WERI-Rb-1 (cell line): ENCODE measurements at regions not wholly inside any gene's neighbourhood (a gene's known extent, or its start where the extent isn't known, plus 50 kb on each side); places are given as distances from the start of the nearest gene placed in this dataset.
"Not testable (repeated sequence)": the region's sequence is repeated elsewhere in the genome, so short reads cannot be mapped to it uniquely, and the experiment has no call there.

Source experiments
- DNase-seq: peaks from one replicate; pipeline ENCODE4 v3.0.0-alpha.2; 2020
- H3K27ac ChIP-seq: fragments of 250-450 bp; sonication (Bioruptor Pico); 2 replicates; pipeline ENCODE4 v1.5.1; 2020; ENCODE audit warnings: mild to moderate bottlenecking, moderate library complexity
- H3K27me3 ChIP-seq: fragments of 250-450 bp; sonication (Bioruptor Pico); 2 replicates; pipeline ENCODE4 v1.5.1; 2021; ENCODE audit warnings: mild to moderate bottlenecking, low read depth, moderate library complexity; ENCODE audit not compliant: insufficient read depth, severe bottlenecking
- H3K36me3 ChIP-seq: fragments of 250-450 bp; sonication (Bioruptor Pico); 2 replicates; pipeline ENCODE4 v1.5.1; 2020; ENCODE audit warnings: mild to moderate bottlenecking, moderate library complexity
- H3K4me3 ChIP-seq: 2 replicates; pipeline ENCODE4 v1.5.1; 2011; ENCODE audit warnings: low read depth, mild to moderate bottlenecking, control low read depth, low read length
- H3K9me3 ChIP-seq: fragments of 250-450 bp; sonication (Bioruptor Pico); 2 replicates; pipeline ENCODE4 v1.5.1; 2021; ENCODE audit warnings: mild to moderate bottlenecking, moderate library complexity; ENCODE audit not compliant: severe bottlenecking
- TF ChIP-seq, protein P1 (sequence below): IDR thresholded peaks from 2 replicates; pipeline ENCODE4 v1.5.1; 2011; ENCODE audit warnings: low read depth, mild to moderate bottlenecking, control low read depth, inconsistent platforms, low read length

DNA sequence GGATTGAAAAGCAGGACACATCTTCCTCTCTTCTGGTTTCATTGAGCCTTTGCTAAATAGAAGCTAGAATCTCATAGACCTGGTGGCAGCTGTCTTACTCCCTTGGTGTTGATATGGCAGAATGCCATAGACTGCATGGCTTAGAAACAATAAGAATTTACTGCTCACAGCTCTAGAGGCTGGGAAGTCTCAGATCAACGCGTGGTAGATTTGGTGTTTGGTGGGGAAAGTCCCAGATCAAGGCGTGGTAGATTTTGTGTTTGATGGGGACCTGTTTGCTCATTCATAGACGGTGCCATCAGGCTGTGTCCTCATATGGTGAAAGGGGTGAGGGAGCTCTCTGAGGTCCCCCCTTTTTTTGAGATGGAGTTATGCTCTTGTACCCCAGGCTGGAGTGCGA, 57.6 kb upstream of the PPP2R3B start:
- H3K27me3 ChIP-seq = peaks cover 67% of the 10 kb centered on the region
- no peak overlapping the region for H3K27ac ChIP-seq
- no peak overlapping the region for H3K4me3 ChIP-seq
- TF ChIP-seq, protein P1, sequence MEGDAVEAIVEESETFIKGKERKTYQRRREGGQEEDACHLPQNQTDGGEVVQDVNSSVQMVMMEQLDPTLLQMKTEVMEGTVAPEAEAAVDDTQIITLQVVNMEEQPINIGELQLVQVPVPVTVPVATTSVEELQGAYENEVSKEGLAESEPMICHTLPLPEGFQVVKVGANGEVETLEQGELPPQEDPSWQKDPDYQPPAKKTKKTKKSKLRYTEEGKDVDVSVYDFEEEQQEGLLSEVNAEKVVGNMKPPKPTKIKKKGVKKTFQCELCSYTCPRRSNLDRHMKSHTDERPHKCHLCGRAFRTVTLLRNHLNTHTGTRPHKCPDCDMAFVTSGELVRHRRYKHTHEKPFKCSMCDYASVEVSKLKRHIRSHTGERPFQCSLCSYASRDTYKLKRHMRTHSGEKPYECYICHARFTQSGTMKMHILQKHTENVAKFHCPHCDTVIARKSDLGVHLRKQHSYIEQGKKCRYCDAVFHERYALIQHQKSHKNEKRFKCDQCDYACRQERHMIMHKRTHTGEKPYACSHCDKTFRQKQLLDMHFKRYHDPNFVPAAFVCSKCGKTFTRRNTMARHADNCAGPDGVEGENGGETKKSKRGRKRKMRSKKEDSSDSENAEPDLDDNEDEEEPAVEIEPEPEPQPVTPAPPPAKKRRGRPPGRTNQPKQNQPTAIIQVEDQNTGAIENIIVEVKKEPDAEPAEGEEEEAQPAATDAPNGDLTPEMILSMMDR = no peak
- no peak for DNase-seq
- H3K9me3 ChIP-seq = no peaks in the 10 kb centered on the region
- no peaks in the 10 kb centered on the region for H3K36me3 ChIP-seq

DNA sequence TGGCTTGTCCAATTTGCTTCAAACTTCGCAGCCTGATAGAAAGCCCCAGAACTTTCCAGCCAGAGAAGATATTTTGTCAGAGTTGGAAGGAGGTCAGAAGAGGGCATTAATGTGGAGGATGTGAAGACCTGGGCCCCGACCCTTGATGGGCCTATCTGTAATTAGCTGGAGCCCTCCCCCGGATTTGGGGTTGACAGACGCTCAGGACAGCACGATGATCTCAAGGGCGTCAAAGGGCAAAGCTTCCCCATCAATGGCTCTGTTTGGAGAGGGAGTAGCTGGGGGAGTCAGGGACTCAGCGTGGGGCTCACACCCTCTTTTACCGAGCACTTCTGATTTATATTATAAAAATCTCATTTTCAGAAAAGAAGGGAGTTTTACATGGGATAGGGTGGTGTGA, 59.0 kb upstream of the PPP2R3B start:
- no peaks in the 10 kb centered on the region for H3K9me3 ChIP-seq
- no peaks in the 10 kb centered on the region for H3K36me3 ChIP-seq
- TF ChIP-seq, protein P1 = no peak
- DNase-seq = no peak
- H3K4me3 ChIP-seq = no peak overlapping the region
- H3K27me3 ChIP-seq = peaks cover 70% of the 10 kb centered on the region
- no peak overlapping the region for H3K27ac ChIP-seq

DNA sequence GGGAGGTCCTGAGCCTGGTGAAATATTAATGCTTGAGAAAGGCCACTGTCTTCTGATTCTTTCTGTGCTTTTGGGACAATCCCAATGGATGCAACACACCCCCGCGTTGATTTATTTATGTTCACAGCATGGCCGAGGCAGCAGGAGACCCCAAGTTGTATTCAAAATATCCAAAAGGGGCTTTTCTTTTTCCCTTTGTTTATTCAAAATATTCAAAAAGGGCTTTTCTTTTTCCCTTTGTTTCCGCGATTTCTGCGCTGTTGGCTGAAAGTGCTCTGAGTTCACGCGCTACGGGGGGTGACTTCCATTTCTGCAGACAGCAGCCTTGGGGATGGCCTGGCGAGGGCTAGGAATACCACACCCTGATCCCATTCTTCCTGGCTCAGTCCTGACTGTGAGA, 59.5 kb upstream of the PPP2R3B start:
- Histone ChIP-seq H3K27ac (no peak overlapping the region), H3K9me3 (no peaks in the 10 kb centered on the region), H3K4me3 (no peak overlapping the region), H3K36me3 (no peaks in the 10 kb centered on the region), H3K27me3 (peaks cover 66% of the 10 kb centered on the region)
- TF ChIP-seq, protein P1 = no peak
- DNase-seq = no peak

DNA sequence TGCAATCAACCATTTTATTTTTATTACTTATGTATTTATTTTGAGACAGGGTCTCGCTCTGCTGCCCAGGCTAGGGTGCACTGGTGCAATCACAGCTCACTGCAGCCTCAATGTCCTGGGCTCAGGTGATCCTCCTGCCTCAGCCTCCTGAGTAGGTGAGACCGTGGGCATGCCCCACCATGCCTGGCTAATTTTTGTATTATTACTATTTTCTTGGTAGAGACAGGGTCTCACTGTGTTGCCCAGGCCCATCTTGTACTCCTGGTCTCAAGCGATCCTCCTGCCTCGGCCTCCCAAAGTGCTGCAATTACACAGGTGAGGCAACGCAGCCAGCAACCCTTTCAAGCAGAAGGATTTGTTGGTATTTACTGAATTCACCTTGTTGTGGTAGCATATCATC, 60.3 kb upstream of the PPP2R3B start:
- no peaks in the 10 kb centered on the region for H3K36me3 ChIP-seq
- H3K27me3 ChIP-seq = peaks cover 62% of the 10 kb centered on the region
- H3K27ac ChIP-seq = no peak overlapping the region
- TF ChIP-seq, protein P1 = no peak
- H3K4me3 ChIP-seq = no peak overlapping the region
- H3K9me3 ChIP-seq = no peaks in the 10 kb centered on the region
- DNase-seq = no peak

DNA sequence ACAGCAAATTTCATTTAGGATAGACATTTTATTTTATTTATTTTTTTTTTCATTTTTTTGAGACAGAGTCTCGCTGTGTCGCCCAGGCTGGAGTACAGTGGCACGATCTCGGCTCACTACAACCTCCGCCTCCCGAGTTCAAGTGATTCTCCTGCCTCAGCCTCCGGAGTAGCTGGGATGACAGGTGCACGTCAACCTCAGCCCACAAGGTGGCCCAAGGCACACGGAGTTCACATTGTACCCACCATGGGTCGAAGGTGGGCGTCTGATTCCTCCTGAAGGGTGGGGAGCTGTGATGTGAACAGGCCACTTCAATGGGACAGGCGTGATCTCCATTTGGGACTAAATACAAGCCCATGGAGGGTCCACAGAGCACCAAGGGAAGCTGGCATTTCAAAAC, 65.0 kb upstream of the PPP2R3B start:
- TF ChIP-seq, protein P1 = peak; percentile 33; the same call in 1 of the 2 replicates
- H3K36me3 ChIP-seq, DNase-seq: not testable (repeated sequence)

DNA sequence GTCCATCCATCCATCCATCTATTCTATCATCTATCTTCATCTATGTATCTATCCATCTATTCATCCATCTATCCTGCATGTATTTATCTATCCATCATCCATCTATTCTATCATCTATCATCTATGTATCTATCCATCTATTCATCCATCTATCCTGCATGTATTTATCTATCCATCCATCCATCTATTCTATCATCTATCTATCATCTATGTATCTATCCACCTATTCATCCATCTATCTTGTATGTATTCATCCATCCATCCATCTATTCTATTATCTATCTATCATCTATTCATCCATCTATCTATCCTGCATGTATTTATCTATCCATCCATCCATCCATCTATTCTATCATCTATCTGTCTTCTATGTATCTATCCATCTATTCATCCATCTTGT, 65.9 kb upstream of the PPP2R3B start:
- H3K27me3 ChIP-seq = peaks cover 28% of the 10 kb centered on the region
- H3K36me3 ChIP-seq = no peaks in the 10 kb centered on the region
- no peak overlapping the region for H3K4me3 ChIP-seq
- no peak for DNase-seq
- H3K9me3 ChIP-seq = peaks cover 6% of the 10 kb centered on the region
- TF ChIP-seq, protein P1 = no peak
- H3K27ac ChIP-seq = no peak overlapping the region

More for the DNA sequence above, 65.0 kb upstream of the PPP2R3B start:
- H3K4me3 ChIP-seq, H3K27ac ChIP-seq, H3K9me3 ChIP-seq: not testable (repeated sequence)
- peaks cover 25% of the 10 kb centered on the region for H3K27me3 ChIP-seq

DNA sequence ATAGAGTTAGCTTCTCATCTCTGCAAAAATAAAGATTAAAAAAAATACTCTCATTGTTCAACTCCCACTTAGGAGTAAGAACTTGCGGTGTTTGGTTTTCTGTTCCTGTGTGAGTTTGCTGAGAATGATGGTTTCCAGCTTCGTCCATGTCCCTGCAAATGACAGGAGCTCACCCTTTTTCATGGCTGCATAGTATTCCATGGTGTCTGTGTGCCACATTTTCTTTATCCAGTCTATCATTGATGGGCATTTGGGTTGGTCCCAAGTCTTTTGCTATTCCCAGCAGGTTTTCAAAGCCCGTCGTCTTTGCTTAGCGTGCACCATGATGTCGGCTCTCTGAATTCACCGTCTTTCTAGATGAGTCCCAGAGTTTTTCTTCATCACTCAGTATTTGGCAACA, 67.8 kb upstream of the PPP2R3B start:
- H3K27me3 ChIP-seq = peaks cover 34% of the 10 kb centered on the region
- DNase-seq, H3K27ac ChIP-seq, H3K9me3 ChIP-seq, H3K36me3 ChIP-seq, H3K4me3 ChIP-seq: not testable (repeated sequence)
